ENCODE measurements at regions not wholly inside any gene's neighbourhood (a gene's known extent, or its start where the extent isn't known, plus 50 kb on each side); places are given as distances from the start of the nearest gene placed in this dataset.

DNA sequence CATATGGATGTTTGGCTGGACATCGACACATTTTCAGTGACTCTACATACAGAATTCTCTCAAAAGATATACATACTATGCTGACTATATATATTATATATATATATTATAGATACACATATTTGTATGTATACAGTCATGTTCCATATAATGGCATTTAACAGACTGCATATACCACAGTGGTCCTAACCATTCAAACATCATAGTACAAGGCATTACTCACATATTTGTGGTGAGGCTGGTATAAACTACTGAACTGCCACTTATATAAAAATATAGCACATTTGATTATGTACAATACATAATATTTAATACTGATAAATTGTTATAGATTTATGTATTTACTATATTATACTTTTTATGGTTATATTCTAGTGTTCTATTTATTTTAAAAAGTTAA, 168.5 kb downstream of the IL15 start:
- H3K9me3 ChIP-seq (replicated peaks in 1 of 2; ENCODE audit: control insufficient read depth in 1 of 2, insufficient read depth in 1 of 2, low read length in 2 of 2) = no peaks in the 10 kb centered on the region
- Mint-ChIP-seq H3K27me3 (ENCODE audit: low read depth in 3 of 3) (no peaks in the 10 kb centered on the region), H3K9me3 (peaks cover 0 to 4% (median 0%) of the 10 kb centered on the region in 7 donors), H3K4me1 (no peaks in the 10 kb centered on the region), H3K27ac (no peak overlapping the region), H3K4me3 (no peak overlapping the region), H3K36me3 (no peaks in the 10 kb centered on the region)
- intact Hi-C loops (cut with micrococcal nuclease) = no loop called here
- no peak for DNase-seq
- no peak overlapping the region for H3K4me2 ChIP-seq (replicated peaks; ENCODE audit: extremely low read depth, low read length, poor library complexity, severe bottlenecking)
- TF ChIP-seq, protein P1, sequence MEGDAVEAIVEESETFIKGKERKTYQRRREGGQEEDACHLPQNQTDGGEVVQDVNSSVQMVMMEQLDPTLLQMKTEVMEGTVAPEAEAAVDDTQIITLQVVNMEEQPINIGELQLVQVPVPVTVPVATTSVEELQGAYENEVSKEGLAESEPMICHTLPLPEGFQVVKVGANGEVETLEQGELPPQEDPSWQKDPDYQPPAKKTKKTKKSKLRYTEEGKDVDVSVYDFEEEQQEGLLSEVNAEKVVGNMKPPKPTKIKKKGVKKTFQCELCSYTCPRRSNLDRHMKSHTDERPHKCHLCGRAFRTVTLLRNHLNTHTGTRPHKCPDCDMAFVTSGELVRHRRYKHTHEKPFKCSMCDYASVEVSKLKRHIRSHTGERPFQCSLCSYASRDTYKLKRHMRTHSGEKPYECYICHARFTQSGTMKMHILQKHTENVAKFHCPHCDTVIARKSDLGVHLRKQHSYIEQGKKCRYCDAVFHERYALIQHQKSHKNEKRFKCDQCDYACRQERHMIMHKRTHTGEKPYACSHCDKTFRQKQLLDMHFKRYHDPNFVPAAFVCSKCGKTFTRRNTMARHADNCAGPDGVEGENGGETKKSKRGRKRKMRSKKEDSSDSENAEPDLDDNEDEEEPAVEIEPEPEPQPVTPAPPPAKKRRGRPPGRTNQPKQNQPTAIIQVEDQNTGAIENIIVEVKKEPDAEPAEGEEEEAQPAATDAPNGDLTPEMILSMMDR (IDR thresholded peaks at IDR 0.05) = no peak
- H3K4me3 ChIP-seq (replicated peaks in 1 of 3; ENCODE audit: low read depth in 2 of 3, low read length in 3 of 3) = no peak overlapping the region
- H2AFZ ChIP-seq (ENCODE audit: insufficient read depth, low read depth, low read length, poor library complexity, severe bottlenecking) = no peak overlapping the region
- no peaks in the 10 kb centered on the region for H4K20me1 ChIP-seq (ENCODE audit: insufficient read depth, low read length)
- H3K4me1 ChIP-seq (ENCODE audit: control insufficient read depth in 1 of 2, insufficient read depth in 2 of 2, low read length in 2 of 2) = no peaks in the 10 kb centered on the region
- H3K79me2 ChIP-seq (ENCODE audit: insufficient read depth, low read length) = no peaks in the 10 kb centered on the region
- H3K27ac ChIP-seq (ENCODE audit: low read depth in 1 of 2, low read length in 2 of 2) = no peak overlapping the region
- no peaks in the 10 kb centered on the region for H3K36me3 ChIP-seq (replicated peaks in 1 of 2; ENCODE audit: control insufficient read depth in 1 of 2, insufficient read depth in 2 of 2, low read length in 2 of 2)
- WGBS (ENCODE audit: insufficient coverage) = no CpG with 5 or more reads among the region's 1 CpG
- no peak overlapping the region for H3K9ac ChIP-seq (ENCODE audit: insufficient read depth, low read length, poor library complexity, severe bottlenecking)
- no peaks in the 10 kb centered on the region for H3K27me3 ChIP-seq (ENCODE audit: control insufficient read depth in 2 of 2, insufficient read depth in 2 of 2, low read length in 2 of 2)

DNA sequence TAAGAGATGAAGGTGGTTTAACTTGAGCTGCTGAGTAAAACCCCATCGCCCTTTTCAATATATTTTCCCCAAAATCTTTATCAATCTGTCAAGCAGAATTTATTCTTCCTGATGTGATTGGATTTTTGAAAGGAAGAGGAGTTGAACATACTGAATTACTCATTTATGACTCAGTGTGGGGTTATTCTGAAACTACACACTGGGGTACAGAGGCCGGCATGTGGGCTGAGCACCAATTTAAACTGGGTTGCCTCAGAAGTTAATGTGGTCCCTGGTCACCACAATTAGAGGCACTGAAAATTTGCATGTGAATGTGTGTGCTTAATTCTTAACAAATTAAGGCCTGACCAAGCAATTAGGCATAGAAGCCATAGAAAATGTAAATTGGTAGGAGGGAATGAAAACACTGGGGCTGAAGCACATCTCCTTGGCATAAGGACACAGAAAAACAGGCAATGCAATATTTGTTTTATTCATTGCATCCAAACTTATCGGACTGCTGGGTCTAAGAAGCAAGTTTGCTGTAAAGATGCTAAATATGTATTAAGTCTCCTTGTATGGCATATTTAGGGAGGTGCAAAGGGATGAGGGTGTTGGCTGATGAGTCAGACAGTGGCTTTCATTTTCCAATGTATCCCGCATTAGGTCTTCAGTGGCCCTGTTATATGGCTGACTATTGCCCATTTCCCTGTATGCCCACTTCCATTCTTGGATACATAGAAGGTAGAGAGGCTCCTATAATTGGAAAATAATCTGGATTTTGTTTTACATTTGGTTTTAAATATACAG, 170.9 kb downstream of the IL15 start:
- no peaks in the 10 kb centered on the region for H3K79me2 ChIP-seq (ENCODE audit: insufficient read depth, low read length)
- H3K4me1 ChIP-seq (ENCODE audit: control insufficient read depth in 1 of 2, insufficient read depth in 2 of 2, low read length in 2 of 2) = no peaks in the 10 kb centered on the region
- no peaks in the 10 kb centered on the region for H4K20me1 ChIP-seq (ENCODE audit: insufficient read depth, low read length)
- no peak overlapping the region for H3K9ac ChIP-seq (ENCODE audit: insufficient read depth, low read length, poor library complexity, severe bottlenecking)
- H3K9me3 ChIP-seq (replicated peaks in 1 of 2; ENCODE audit: control insufficient read depth in 1 of 2, insufficient read depth in 1 of 2, low read length in 2 of 2) = no peaks in the 10 kb centered on the region
- H3K4me3 ChIP-seq (replicated peaks in 1 of 3; ENCODE audit: low read depth in 2 of 3, low read length in 3 of 3) = no peak overlapping the region
- H3K36me3 ChIP-seq (replicated peaks in 1 of 2; ENCODE audit: control insufficient read depth in 1 of 2, insufficient read depth in 2 of 2, low read length in 2 of 2) = no peaks in the 10 kb centered on the region
- TF ChIP-seq, protein P1 (IDR thresholded peaks at IDR 0.05) = no peak
- Mint-ChIP-seq H3K27ac (no peak overlapping the region), H3K9me3 (peaks cover 0 to 7% (median 0%) of the 10 kb centered on the region in 7 donors), H3K4me3 (no peak overlapping the region), H3K4me1 (no peaks in the 10 kb centered on the region), H3K27me3 (ENCODE audit: low read depth in 3 of 3) (no peaks in the 10 kb centered on the region), H3K36me3 (no peaks in the 10 kb centered on the region)
- DNase-seq = no peak
- WGBS (ENCODE audit: insufficient coverage) = 92% methylated on average over 2 of the region's 4 CpGs
- no peaks in the 10 kb centered on the region for H3K27me3 ChIP-seq (ENCODE audit: control insufficient read depth in 2 of 2, insufficient read depth in 2 of 2, low read length in 2 of 2)
- intact Hi-C loops (cut with micrococcal nuclease) = no loop called here
- H2AFZ ChIP-seq (ENCODE audit: insufficient read depth, low read depth, low read length, poor library complexity, severe bottlenecking) = no peak overlapping the region
- H3K4me2 ChIP-seq (replicated peaks; ENCODE audit: extremely low read depth, low read length, poor library complexity, severe bottlenecking) = no peak overlapping the region
- no peak overlapping the region for H3K27ac ChIP-seq (ENCODE audit: low read depth in 1 of 2, low read length in 2 of 2)
